Mesothelial cell of epicardium (in vitro differentiated cells): ENCODE measurements at regions not wholly inside any gene's neighbourhood (a gene's known extent, or its start where the extent isn't known, plus 50 kb on each side); places are given as distances from the start of the nearest gene placed in this dataset.

Experiments
- DNase-seq, 2 experiments: peaks; one replicate each; pipeline ENCODE4 v3.0.0; 2021; ENCODE audit warnings: low spot score in 2 of 2; ENCODE audit not compliant: unreplicated experiment in 2 of 2
- H3K27ac Mint-ChIP-seq: 2 replicates; pipeline ENCODE4 v1.8.0; 2021; ENCODE audit warnings: mixed read lengths
- H3K27me3 Mint-ChIP-seq: 2 replicates; pipeline ENCODE4 v1.8.0; 2021; ENCODE audit warnings: low read depth, mixed read lengths
- H3K36me3 Mint-ChIP-seq: 2 replicates; pipeline ENCODE4 v1.8.0; 2021; ENCODE audit warnings: mixed read lengths
- H3K4me1 Mint-ChIP-seq: 2 replicates; pipeline ENCODE4 v1.8.0; 2021; ENCODE audit warnings: mixed read lengths
- H3K4me3 Mint-ChIP-seq: 2 replicates; pipeline ENCODE4 v1.8.0; 2021; ENCODE audit warnings: mild to moderate bottlenecking, moderate library complexity, mixed read lengths
- H3K9me3 Mint-ChIP-seq: 2 replicates; pipeline ENCODE4 v1.8.0; 2021; ENCODE audit warnings: mixed read lengths
- CTCF ChIP-seq: fragments of 200-600 bp; sonication (generic); IDR thresholded peaks from one replicate; pipeline ENCODE4 v1.5.0; 2021; ENCODE audit warnings: antibody characterized with exemption; ENCODE audit not compliant: unreplicated experiment

- no peak for DNase-seq
- Mint-ChIP-seq H3K27ac (no peak overlapping the region), H3K36me3 (peaks cover 7% of the 10 kb centered on the region), H3K27me3 (no peaks in the 10 kb centered on the region), H3K4me1 (no peaks in the 10 kb centered on the region), H3K9me3 (peaks cover 30% of the 10 kb centered on the region), H3K4me3 (no peak overlapping the region)
- TF ChIP-seq CTCF = no peak
Measured at GRCh38 chr1:187465441-187465840, 636.7 kb downstream of the PLA2G4A start.

- TF ChIP-seq CTCF = no peak
- H3K27ac Mint-ChIP-seq = no peak overlapping the region
- no peaks in the 10 kb centered on the region for H3K27me3 Mint-ChIP-seq
- H3K9me3 Mint-ChIP-seq = peaks cover 16% of the 10 kb centered on the region
- no peak overlapping the region for H3K4me3 Mint-ChIP-seq
- no peak for DNase-seq
- H3K36me3 Mint-ChIP-seq = no peaks in the 10 kb centered on the region
- H3K4me1 Mint-ChIP-seq = peaks cover 13% of the 10 kb centered on the region
Measured at GRCh38 chr1:187469836-187470235, 641.1 kb downstream of the PLA2G4A start.

- Mint-ChIP-seq H3K4me3 (no peak overlapping the region), H3K4me1 (peaks cover 13% of the 10 kb centered on the region), H3K36me3 (no peaks in the 10 kb centered on the region), H3K9me3 (peaks cover 11% of the 10 kb centered on the region), H3K27ac (no peak overlapping the region), H3K27me3 (no peaks in the 10 kb centered on the region)
- no peak for DNase-seq
- no peak for TF ChIP-seq CTCF
Measured at GRCh38 chr1:187471555-187471954, 642.8 kb downstream of the PLA2G4A start.

GRCh38 chr1:187474336-187474735 lies 645.6 kb downstream of the PLA2G4A start:
- Mint-ChIP-seq H3K36me3 (peaks cover 4% of the 10 kb centered on the region), H3K27me3 (no peaks in the 10 kb centered on the region), H3K9me3 (peaks cover 10% of the 10 kb centered on the region), H3K27ac (no peak overlapping the region), H3K4me1 (peaks cover 19% of the 10 kb centered on the region), H3K4me3 (no peak overlapping the region)
- DNase-seq = no peak
- no peak for TF ChIP-seq CTCF

GRCh38 chr1:187476671-187477070 lies 647.9 kb downstream of the PLA2G4A start:
- no peak overlapping the region for H3K4me3 Mint-ChIP-seq
- peaks cover 4% of the 10 kb centered on the region for H3K36me3 Mint-ChIP-seq
- no peaks in the 10 kb centered on the region for H3K27me3 Mint-ChIP-seq
- no peak for DNase-seq
- peaks cover 14% of the 10 kb centered on the region for H3K4me1 Mint-ChIP-seq
- H3K27ac Mint-ChIP-seq = no peak overlapping the region
- peaks cover 7% of the 10 kb centered on the region for H3K9me3 Mint-ChIP-seq
- peak; percentile 33 for TF ChIP-seq CTCF

- no peak for TF ChIP-seq CTCF
- no peak for DNase-seq
Measured at GRCh38 chr1:187477103-187477502, 648.4 kb downstream of the PLA2G4A start.

More at GRCh38 chr1:187477103-187477502, 648.4 kb downstream of the PLA2G4A start:
- Mint-ChIP-seq H3K4me3 (no peak overlapping the region), H3K27ac (no peak overlapping the region), H3K4me1 (peaks cover 10% of the 10 kb centered on the region), H3K36me3 (peaks cover 4% of the 10 kb centered on the region), H3K9me3 (peaks cover 7% of the 10 kb centered on the region), H3K27me3 (no peaks in the 10 kb centered on the region)
